GM23338 (cell line): ENCODE measurements at regions not wholly inside any gene's neighbourhood (a gene's known extent, or its start where the extent isn't known, plus 50 kb on each side); places are given as distances from the start of the nearest gene placed in this dataset.

ENCODE experiments used
- ATAC-seq: fragments of 200-7000 bp; cut with Tn5 transposase; 3 replicates; pipeline ENCODE4 v1.9.1; 2020
- DNase-seq: peaks from one replicate; pipeline ENCODE4 v3.0.0-alpha.2; 2015; ENCODE audit warnings: low spot score
- H2AFZ ChIP-seq: fragments of 200-600 bp; sonication (generic); 2 replicates; pipeline ENCODE4 v1.8.0; 2016; ENCODE audit warnings: antibody characterized with exemption, mild to moderate bottlenecking, moderate library complexity
- H3F3A ChIP-seq: fragments of 200-600 bp; sonication (generic); replicated peaks from 2 replicates; pipeline ENCODE4 v1.8.0; 2017; ENCODE audit warnings: antibody characterized with exemption, mixed run types, low read depth
- H3K27ac ChIP-seq: fragments of 200-600 bp; sonication (generic); 2 replicates; pipeline ENCODE4 v1.6.1; 2016; ENCODE audit warnings: low read depth
- H3K27me3 ChIP-seq: fragments of 200-600 bp; sonication (generic); 2 replicates; pipeline ENCODE4 v1.8.0; 2016; ENCODE audit warnings: mild to moderate bottlenecking, mixed run types, moderate library complexity; ENCODE audit not compliant: insufficient read depth
- H3K36me3 ChIP-seq: fragments of 200-600 bp; sonication (generic); 2 replicates; pipeline ENCODE4 v1.8.0; 2016; ENCODE audit warnings: mild to moderate bottlenecking; ENCODE audit not compliant: insufficient read depth
- H3K4me1 ChIP-seq: fragments of 200-600 bp; sonication (generic); 2 replicates; pipeline ENCODE4 v1.8.0; 2016; ENCODE audit warnings: mild to moderate bottlenecking, moderate library complexity; ENCODE audit not compliant: insufficient read depth
- H3K4me2 ChIP-seq: fragments of 200-600 bp; sonication (generic); 2 replicates; pipeline ENCODE4 v1.7.1; 2017; ENCODE audit warnings: mixed run types
- H3K4me3 ChIP-seq: fragments of 200-600 bp; sonication (generic); 2 replicates; pipeline ENCODE4 v1.6.1; 2016; ENCODE audit warnings: mixed run types
- H3K79me2 ChIP-seq: fragments of 200-600 bp; sonication (generic); replicated peaks from 2 replicates; pipeline ENCODE4 v1.8.0; 2017; ENCODE audit warnings: mild to moderate bottlenecking; ENCODE audit not compliant: insufficient read depth
- H3K9me2 ChIP-seq: fragments of 200-600 bp; sonication (generic); 2 replicates; pipeline ENCODE4 v1.8.0; 2017; ENCODE audit not compliant: insufficient read depth
- H4K20me1 ChIP-seq: fragments of 200-600 bp; sonication (generic); replicated peaks from 2 replicates; pipeline ENCODE4 v1.8.0; 2017; ENCODE audit warnings: mild to moderate bottlenecking; ENCODE audit not compliant: insufficient read depth
- H3K27ac Mint-ChIP-seq: 2 replicates; pipeline ENCODE4 v1.8.0; 2020; ENCODE audit warnings: inconsistent platforms, mild to moderate bottlenecking, moderate library complexity, mixed read lengths
- H3K27me3 Mint-ChIP-seq: 3 replicates; pipeline ENCODE4 v1.8.0; 2022; ENCODE audit warnings: low read depth, mild to moderate bottlenecking, moderate library complexity, mixed read lengths, inconsistent platforms; ENCODE audit not compliant: insufficient read depth, poor library complexity
- H3K36me3 Mint-ChIP-seq: 3 replicates; pipeline ENCODE4 v1.8.0; 2021; ENCODE audit warnings: low read depth, mild to moderate bottlenecking, inconsistent platforms, moderate library complexity, mixed read lengths
- H3K4me1 Mint-ChIP-seq: 3 replicates; pipeline ENCODE4 v1.8.0; 2020; ENCODE audit warnings: mild to moderate bottlenecking, inconsistent platforms, mixed read lengths
- H3K4me3 Mint-ChIP-seq: 3 replicates; pipeline ENCODE4 v1.8.0; 2021; ENCODE audit warnings: moderate library complexity, mild to moderate bottlenecking, inconsistent platforms, mixed read lengths
- H3K9me3 Mint-ChIP-seq: 3 replicates; pipeline ENCODE4 v1.8.0; 2020; ENCODE audit warnings: moderate library complexity, mild to moderate bottlenecking, inconsistent platforms, mixed read lengths
- ETS1 ChIP-seq: IDR thresholded peaks from 2 replicates; pipeline ENCODE4 v1.6.1; 2016; ENCODE audit warnings: antibody characterized with exemption
- EZH2 ChIP-seq: fragments of 200-600 bp; sonication (generic); IDR thresholded peaks from one replicate; pipeline ENCODE4 v1.8.0; 2017; ENCODE audit warnings: antibody characterized with exemption, mild to moderate bottlenecking, low read depth; ENCODE audit not compliant: unreplicated experiment
- JUNB ChIP-seq: IDR thresholded peaks from one replicate; pipeline ENCODE4 v1.6.1; 2016; ENCODE audit warnings: antibody characterized with exemption; ENCODE audit not compliant: unreplicated experiment
- NANOG ChIP-seq: IDR thresholded peaks from 2 replicates; pipeline ENCODE4 v1.6.1; 2016; ENCODE audit warnings: antibody characterized with exemption, borderline replicate concordance
- ZNF462 ChIP-seq: fragments of 250-450 bp; sonication (Bioruptor Pico); IDR thresholded peaks from 2 replicates; pipeline ENCODE4 v1.5.0; 2020; ENCODE audit warnings: mild to moderate bottlenecking, moderate library complexity

GRCh38 chr11:106158406-106158805 is 80.9 kb downstream of the AASDHPPT start:
- Histone ChIP-seq H3K79me2 (no peaks in the 10 kb centered on the region), H3K27me3 (no peaks in the 10 kb centered on the region), H4K20me1 (no peaks in the 10 kb centered on the region), H3K4me3 (no peak overlapping the region), H2AFZ (no peak overlapping the region), H3K27ac (no peak overlapping the region), H3K36me3 (0 out of 2 replicates have a peak, but pooled peaks cover 4% of the 10 kb centered on the region), H3K9me2 (peaks cover 2% of the 10 kb centered on the region; the same call in 1 of the 2 replicates), H3K4me1 (no peaks in the 10 kb centered on the region), H3K4me2 (no peak overlapping the region), H3F3A (no peaks in the 10 kb centered on the region)
- Mint-ChIP-seq H3K27me3 (no peaks in the 10 kb centered on the region), H3K4me3 (no peak overlapping the region), H3K27ac (no peak overlapping the region), H3K36me3 (peaks cover 9% of the 10 kb centered on the region; the same call in 2 of the 3 replicates), H3K4me1 (no peaks in the 10 kb centered on the region), H3K9me3 (peaks cover 13% of the 10 kb centered on the region; the same call in 2 of the 3 replicates)
- TF ChIP-seq EZH2: no peak
- no peak for TF ChIP-seq ZNF462 (CRISPR knock-in tag)
- TF ChIP-seq ETS1: no peak
- TF ChIP-seq NANOG: no peak
- TF ChIP-seq JUNB: no peak
- ATAC-seq: no peak
- DNase-seq: no peak

DNA sequence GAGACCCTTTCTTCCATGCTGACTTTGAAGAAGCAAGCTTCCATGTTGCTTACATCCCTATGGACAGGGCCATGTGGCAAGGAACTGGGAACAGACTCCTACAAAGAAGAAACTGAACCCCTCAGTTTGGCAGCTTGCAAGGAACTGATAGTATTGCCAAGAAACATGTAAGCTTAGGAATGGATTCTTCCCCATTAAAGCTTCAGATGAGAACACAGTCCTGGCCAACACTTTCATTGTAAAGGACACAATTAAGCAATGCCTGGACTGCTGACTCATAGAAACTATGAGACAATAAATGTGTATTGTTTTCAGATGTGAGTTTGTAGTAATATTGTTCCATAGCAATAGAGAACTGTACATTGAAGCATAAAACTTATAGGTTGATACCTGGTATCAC is 82.4 kb downstream of the AASDHPPT start:
- Histone ChIP-seq H3K4me1 (no peaks in the 10 kb centered on the region), H3K79me2 (no peaks in the 10 kb centered on the region), H3K4me3 (no peak overlapping the region), H4K20me1 (no peaks in the 10 kb centered on the region), H3K4me2 (no peak overlapping the region), H3K27ac (no peak overlapping the region), H3F3A (no peaks in the 10 kb centered on the region), H2AFZ (no peak overlapping the region), H3K27me3 (no peaks in the 10 kb centered on the region), H3K36me3 (0 out of 2 replicates have a peak, but pooled peaks cover 4% of the 10 kb centered on the region), H3K9me2 (peaks cover 2% of the 10 kb centered on the region)
- Mint-ChIP-seq H3K4me3 (no peak overlapping the region), H3K4me1 (no peaks in the 10 kb centered on the region), H3K9me3 (peaks cover 16% of the 10 kb centered on the region), H3K27me3 (no peaks in the 10 kb centered on the region), H3K36me3 (peaks cover 9% of the 10 kb centered on the region; the same call in 2 of the 3 replicates), H3K27ac (no peak overlapping the region)
- DNase-seq (no peak), ATAC-seq (no peak)
- no peak for TF ChIP-seq NANOG
- no peak for TF ChIP-seq ZNF462 (CRISPR knock-in tag)
